Nephron progenitor cell (in vitro differentiated cells): ENCODE measurements at regions not wholly inside any gene's neighbourhood (a gene's known extent, or its start where the extent isn't known, plus 50 kb on each side); places are given as distances from the start of the nearest gene placed in this dataset.

Experiments
- DNase-seq: peaks from one replicate; pipeline ENCODE4 v3.0.0; 2021
- H3K27ac Mint-ChIP-seq: 2 replicates; pipeline ENCODE4 v1.8.0; 2021; ENCODE audit warnings: mild to moderate bottlenecking, moderate library complexity, mixed read lengths
- H3K27me3 Mint-ChIP-seq: 2 replicates; pipeline ENCODE4 v1.8.0; 2021; ENCODE audit warnings: mild to moderate bottlenecking, low read depth, mixed read lengths; ENCODE audit not compliant: poor library complexity
- H3K36me3 Mint-ChIP-seq: 2 replicates; pipeline ENCODE4 v1.8.0; 2021; ENCODE audit warnings: low read depth, mixed read lengths
- H3K4me1 Mint-ChIP-seq: 2 replicates; pipeline ENCODE4 v1.8.0; 2021; ENCODE audit warnings: mixed read lengths
- H3K4me3 Mint-ChIP-seq: 2 replicates; pipeline ENCODE4 v1.8.0; 2021; ENCODE audit warnings: mild to moderate bottlenecking, moderate library complexity, mixed read lengths
- H3K9me3 Mint-ChIP-seq: 2 replicates; pipeline ENCODE4 v1.8.0; 2021; ENCODE audit warnings: mild to moderate bottlenecking, moderate library complexity, mixed read lengths
- CTCF ChIP-seq: fragments of 200-600 bp; sonication (generic); IDR thresholded peaks from 2 replicates; pipeline ENCODE4 v1.5.0; 2021; ENCODE audit warnings: antibody characterized with exemption

GRCh38 chr5:28685794-28686193 lies 1647.4 kb upstream of the CDH9 start:
- Mint-ChIP-seq H3K27ac (no peak overlapping the region), H3K27me3 (no peaks in the 10 kb centered on the region), H3K9me3 (no peaks in the 10 kb centered on the region), H3K4me3 (no peak overlapping the region), H3K36me3 (no peaks in the 10 kb centered on the region), H3K4me1 (no peaks in the 10 kb centered on the region)
- no peak for DNase-seq
- no peak for TF ChIP-seq CTCF

- no peak for DNase-seq
- TF ChIP-seq CTCF = no peak
- no peak overlapping the region for H3K4me3 Mint-ChIP-seq
- no peaks in the 10 kb centered on the region for H3K4me1 Mint-ChIP-seq
- H3K27ac Mint-ChIP-seq = no peak overlapping the region
- H3K27me3 Mint-ChIP-seq = no peaks in the 10 kb centered on the region
- H3K36me3 Mint-ChIP-seq = no peaks in the 10 kb centered on the region
- H3K9me3 Mint-ChIP-seq = peaks cover 8% of the 10 kb centered on the region
These were observed 1640.5 kb upstream of the CDH9 start for GRCh38 chr5:28678899-28679298.

- Mint-ChIP-seq H3K27me3 (no peaks in the 10 kb centered on the region), H3K9me3 (peaks cover 36% of the 10 kb centered on the region), H3K4me1 (no peaks in the 10 kb centered on the region), H3K4me3 (no peak overlapping the region), H3K36me3 (no peaks in the 10 kb centered on the region), H3K27ac (no peak overlapping the region)
- no peak for DNase-seq
- no peak for TF ChIP-seq CTCF
These were observed 1627.7 kb upstream of the CDH9 start for GRCh38 chr5:28666110-28666509.

- Mint-ChIP-seq H3K9me3 (no peaks in the 10 kb centered on the region), H3K27me3 (no peaks in the 10 kb centered on the region), H3K27ac (no peak overlapping the region), H3K4me1 (no peaks in the 10 kb centered on the region), H3K36me3 (no peaks in the 10 kb centered on the region), H3K4me3 (no peak overlapping the region)
- TF ChIP-seq CTCF = peak; percentile 16
- no peak for DNase-seq
These were observed 1609.7 kb upstream of the CDH9 start for GRCh38 chr5:28648108-28648507.

- Mint-ChIP-seq H3K27me3 (peaks cover 3% of the 10 kb centered on the region), H3K4me1 (no peaks in the 10 kb centered on the region), H3K27ac (no peak overlapping the region), H3K36me3 (no peaks in the 10 kb centered on the region), H3K4me3 (no peak overlapping the region), H3K9me3 (no peaks in the 10 kb centered on the region)
- DNase-seq = no peak
- no peak for TF ChIP-seq CTCF
These were observed 1594.2 kb upstream of the CDH9 start for GRCh38 chr5:28632607-28633006.

- no peak for TF ChIP-seq CTCF
- Mint-ChIP-seq H3K36me3 (no peaks in the 10 kb centered on the region), H3K27me3 (no peaks in the 10 kb centered on the region), H3K9me3 (peaks cover 16% of the 10 kb centered on the region), H3K4me1 (no peaks in the 10 kb centered on the region), H3K4me3 (no peak overlapping the region), H3K27ac (no peak overlapping the region)
- DNase-seq = no peak
These were observed 1565.5 kb upstream of the CDH9 start for GRCh38 chr5:28603869-28604268.
